Caco-2 (cell line): ENCODE measurements at regions not wholly inside any gene's neighbourhood (a gene's known extent, or its start where the extent isn't known, plus 50 kb on each side); places are given as distances from the start of the nearest gene placed in this dataset.

ENCODE experiments used
- BruUV-seq: library from RNA; stranded (reverse); fragments of 400-500 nt; replicated peaks from 2 replicates; lab custom pipeline; 2021; lab: Mats Ljungman, UMichigan
- CTCF ChIA-PET: fragments of 300-600 bp; sonication (Branson Sonifier 250); formaldehyde crosslinking; loops from one replicate; lab custom pipeline; 2022; ENCODE audit warnings: antibody characterized with exemption; lab: Charles Lee
- POLR2A ChIA-PET: fragments of 300-600 bp; sonication (Branson Sonifier 250); formaldehyde crosslinking; loops from one replicate; lab custom pipeline; 2022; ENCODE audit warnings: antibody characterized with exemption; lab: Charles Lee
- DNase-seq, 2 experiments: peaks; one replicate each; pipeline versions ENCODE4 v3.0.0 to v3.0.0-alpha.2; 2020 to 2022
- H3K27me3 ChIP-seq: replicated peaks from 2 replicates; pipeline ENCODE4 v1.6.0; 2011; ENCODE audit warnings: low read length; ENCODE audit not compliant: control insufficient read depth, insufficient read depth
- H3K36me3 ChIP-seq: 2 replicates; pipeline ENCODE4 v1.5.1; 2011; ENCODE audit warnings: low read length; ENCODE audit not compliant: control insufficient read depth, insufficient read depth
- H3K4me1 ChIP-seq: fragments of 250-450 bp; sonication (Bioruptor Pico); 2 replicates; pipeline ENCODE4 v1.5.1; 2020; ENCODE audit warnings: mild to moderate bottlenecking
- H3K4me3 ChIP-seq: 2 replicates; pipeline ENCODE4 v1.5.1; 2011; ENCODE audit warnings: low read depth, mild to moderate bottlenecking, control low read depth, low read length
- H3K9me3 ChIP-seq: fragments of 250-450 bp; sonication (Bioruptor Pico); 2 replicates; pipeline ENCODE4 v1.5.1; 2020; ENCODE audit warnings: mild to moderate bottlenecking, moderate library complexity
- H3K27ac Mint-ChIP-seq: one replicate; pipeline ENCODE4 v1.8.0; 2022; ENCODE audit warnings: mixed read lengths; ENCODE audit not compliant: unreplicated experiment
- H3K27me3 Mint-ChIP-seq: one replicate; pipeline ENCODE4 v1.8.0; 2022; ENCODE audit warnings: mixed read lengths; ENCODE audit not compliant: insufficient read depth, unreplicated experiment
- H3K36me3 Mint-ChIP-seq: one replicate; pipeline ENCODE4 v1.8.0; 2022; ENCODE audit warnings: mild to moderate bottlenecking, mixed read lengths; ENCODE audit not compliant: insufficient read depth, unreplicated experiment
- H3K4me1 Mint-ChIP-seq: one replicate; pipeline ENCODE4 v1.8.0; 2022; ENCODE audit warnings: low read depth, mixed read lengths; ENCODE audit not compliant: unreplicated experiment
- H3K4me3 Mint-ChIP-seq: one replicate; pipeline ENCODE4 v1.8.0; 2022; ENCODE audit warnings: mild to moderate bottlenecking, moderate library complexity, mixed read lengths; ENCODE audit not compliant: unreplicated experiment
- H3K9me3 Mint-ChIP-seq: one replicate; pipeline ENCODE4 v1.8.0; 2022; ENCODE audit warnings: mixed read lengths; ENCODE audit not compliant: unreplicated experiment
- intact Hi-C: fragments of 100-400 bp; cut with micrococcal nuclease; formaldehyde crosslinking; loops from one replicate; pipeline ENCODE4 v1.10.0; 2022; ENCODE audit not compliant: unreplicated experiment
- TF ChIP-seq, protein P1 (sequence below), 2 experiments: fragments of 200-600 bp in 1 of 2; IDR thresholded peaks; 1 replicate in 1 of 2; 2 replicates in 1 of 2; pipeline versions ENCODE4 v1.5.1 to v1.8.0; 2011 to 2022; ENCODE audit warnings: antibody characterized with exemption in 1 of 2, control low read depth in 1 of 2, inconsistent platforms in 1 of 2, low read depth in 1 of 2, low read length in 1 of 2, mild to moderate bottlenecking in 1 of 2, moderate library complexity in 1 of 2; ENCODE audit not compliant: insufficient read depth in 1 of 2, severe bottlenecking in 1 of 2, unreplicated experiment in 1 of 2

DNA sequence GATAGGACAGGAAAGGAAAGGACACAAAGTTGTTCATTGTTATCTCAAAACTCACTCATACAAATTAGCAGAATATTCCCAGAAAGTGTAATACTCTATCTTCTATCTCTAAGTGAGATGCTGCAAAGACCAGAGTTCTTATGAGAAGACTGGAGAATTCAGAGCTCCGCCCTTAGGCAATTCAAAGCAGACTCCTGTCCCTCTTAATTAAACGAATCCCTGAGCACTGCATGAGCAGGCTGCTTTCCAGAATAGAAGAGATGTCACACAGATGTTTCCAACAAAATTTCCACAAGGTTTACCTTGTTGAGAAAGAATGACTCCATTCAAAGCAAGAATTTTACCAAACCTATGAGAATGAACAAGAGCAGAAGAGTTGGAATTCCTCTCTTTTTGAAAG, 630.8 kb upstream of the INTU start:
- Histone ChIP-seq H3K4me3 (no peak overlapping the region), H3K4me1 (no peaks in the 10 kb centered on the region), H3K36me3 (no peaks in the 10 kb centered on the region), H3K9me3 (no peaks in the 10 kb centered on the region), H3K27me3 (no peaks in the 10 kb centered on the region)
- Mint-ChIP-seq H3K36me3 (no peaks in the 10 kb centered on the region), H3K4me3 (no peak overlapping the region), H3K4me1 (no peaks in the 10 kb centered on the region), H3K27ac (no peak overlapping the region), H3K27me3 (peaks cover 2% of the 10 kb centered on the region), H3K9me3 (no peaks in the 10 kb centered on the region)
- no TSS peak for BruUV-seq
- POLR2A ChIA-PET: no interaction called here
- TF ChIP-seq, protein P1, sequence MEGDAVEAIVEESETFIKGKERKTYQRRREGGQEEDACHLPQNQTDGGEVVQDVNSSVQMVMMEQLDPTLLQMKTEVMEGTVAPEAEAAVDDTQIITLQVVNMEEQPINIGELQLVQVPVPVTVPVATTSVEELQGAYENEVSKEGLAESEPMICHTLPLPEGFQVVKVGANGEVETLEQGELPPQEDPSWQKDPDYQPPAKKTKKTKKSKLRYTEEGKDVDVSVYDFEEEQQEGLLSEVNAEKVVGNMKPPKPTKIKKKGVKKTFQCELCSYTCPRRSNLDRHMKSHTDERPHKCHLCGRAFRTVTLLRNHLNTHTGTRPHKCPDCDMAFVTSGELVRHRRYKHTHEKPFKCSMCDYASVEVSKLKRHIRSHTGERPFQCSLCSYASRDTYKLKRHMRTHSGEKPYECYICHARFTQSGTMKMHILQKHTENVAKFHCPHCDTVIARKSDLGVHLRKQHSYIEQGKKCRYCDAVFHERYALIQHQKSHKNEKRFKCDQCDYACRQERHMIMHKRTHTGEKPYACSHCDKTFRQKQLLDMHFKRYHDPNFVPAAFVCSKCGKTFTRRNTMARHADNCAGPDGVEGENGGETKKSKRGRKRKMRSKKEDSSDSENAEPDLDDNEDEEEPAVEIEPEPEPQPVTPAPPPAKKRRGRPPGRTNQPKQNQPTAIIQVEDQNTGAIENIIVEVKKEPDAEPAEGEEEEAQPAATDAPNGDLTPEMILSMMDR (IDR thresholded peaks at IDR 0.05; ENCODE audit: insufficient read depth in 1 of 2, low read depth in 1 of 2, low read length in 1 of 2, severe bottlenecking in 1 of 2, unreplicated experiment in 1 of 2): no peak
- no peak for DNase-seq
- intact Hi-C loops: no loop called here
- CTCF ChIA-PET: no interaction called here

DNA sequence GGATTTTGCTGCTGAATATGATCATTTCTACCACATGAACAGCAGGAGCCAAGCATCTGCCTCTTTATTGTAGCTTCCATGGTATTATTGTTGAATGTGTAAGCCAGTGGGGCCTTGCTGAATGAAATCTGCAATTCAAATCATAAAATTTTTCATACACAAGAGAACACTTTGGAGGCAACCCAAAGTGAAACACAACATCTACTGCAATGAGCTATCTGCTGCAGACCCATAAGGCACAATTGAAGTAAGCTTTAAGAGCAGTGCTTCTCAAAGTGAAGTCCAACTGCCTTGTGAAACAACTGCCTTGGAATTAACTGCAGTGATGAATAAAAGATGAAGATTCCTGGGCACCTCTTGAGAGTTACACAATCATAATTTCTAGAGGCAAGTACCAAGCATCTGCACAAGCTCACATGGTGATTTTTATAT, 626.3 kb upstream of the INTU start:
- ChIA-PET CTCF (no interaction called here), POLR2A (no interaction called here)
- no peaks in the 10 kb centered on the region for H3K9me3 ChIP-seq
- intact Hi-C loops: no loop called here
- BruUV-seq: no TSS peak
- Mint-ChIP-seq H3K27ac (no peak overlapping the region), H3K36me3 (no peaks in the 10 kb centered on the region), H3K27me3 (peaks cover 2% of the 10 kb centered on the region), H3K9me3 (no peaks in the 10 kb centered on the region), H3K4me3 (no peak overlapping the region), H3K4me1 (no peaks in the 10 kb centered on the region)
- H3K4me1 ChIP-seq: no peaks in the 10 kb centered on the region
- no peak overlapping the region for H3K4me3 ChIP-seq
- DNase-seq: no peak
- H3K27me3 ChIP-seq: no peaks in the 10 kb centered on the region
- H3K36me3 ChIP-seq: no peaks in the 10 kb centered on the region
- TF ChIP-seq, protein P1 (IDR thresholded peaks at IDR 0.05; ENCODE audit: insufficient read depth in 1 of 2, low read depth in 1 of 2, low read length in 1 of 2, severe bottlenecking in 1 of 2, unreplicated experiment in 1 of 2): no peak

DNA sequence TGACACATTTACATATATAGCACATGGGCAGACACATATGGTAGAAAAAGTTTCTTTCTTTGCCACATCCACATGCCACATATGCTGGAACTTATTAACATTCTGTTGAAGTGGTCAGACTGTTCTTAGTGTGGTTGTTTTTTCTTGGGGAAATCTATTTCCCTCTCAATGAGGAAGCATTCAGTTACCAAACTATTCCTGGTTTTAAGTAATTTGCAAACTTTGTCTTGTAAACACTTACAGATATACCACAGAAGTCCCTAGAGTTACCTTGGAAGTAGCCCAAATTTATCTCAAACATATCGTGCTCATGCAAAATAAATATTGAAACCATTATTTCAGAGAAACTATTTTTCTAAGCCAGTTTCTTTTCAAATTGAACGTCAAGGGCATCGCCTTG, 625.5 kb upstream of the INTU start:
- Histone ChIP-seq H3K36me3 (no peaks in the 10 kb centered on the region), H3K27me3 (no peaks in the 10 kb centered on the region), H3K4me3 (no peak overlapping the region), H3K4me1 (no peaks in the 10 kb centered on the region), H3K9me3 (no peaks in the 10 kb centered on the region)
- TF ChIP-seq, protein P1 (IDR thresholded peaks at IDR 0.05; ENCODE audit: insufficient read depth in 1 of 2, low read depth in 1 of 2, low read length in 1 of 2, severe bottlenecking in 1 of 2, unreplicated experiment in 1 of 2): no peak
- ChIA-PET POLR2A (no interaction called here), CTCF (no interaction called here)
- no peaks in the 10 kb centered on the region for H3K9me3 Mint-ChIP-seq
- H3K4me1 Mint-ChIP-seq: no peaks in the 10 kb centered on the region
- no peaks in the 10 kb centered on the region for H3K36me3 Mint-ChIP-seq
- DNase-seq: no peak
- intact Hi-C loops: no loop called here
- no peak overlapping the region for H3K4me3 Mint-ChIP-seq
- peaks cover 2% of the 10 kb centered on the region for H3K27me3 Mint-ChIP-seq
- H3K27ac Mint-ChIP-seq: no peak overlapping the region
- BruUV-seq: no TSS peak
